NOMO-1 (cell line): ENCODE measurements at regions not wholly inside any gene's neighbourhood (a gene's known extent, or its start where the extent isn't known, plus 50 kb on each side); places are given as distances from the start of the nearest gene placed in this dataset.

ENCODE experiments used
- DNase-seq, 2 experiments: peaks; one replicate each; lab custom pipeline; 2025; ENCODE audit not compliant: unreplicated experiment in 2 of 2; lab: John Stamatoyannopoulos, UW

DNA sequence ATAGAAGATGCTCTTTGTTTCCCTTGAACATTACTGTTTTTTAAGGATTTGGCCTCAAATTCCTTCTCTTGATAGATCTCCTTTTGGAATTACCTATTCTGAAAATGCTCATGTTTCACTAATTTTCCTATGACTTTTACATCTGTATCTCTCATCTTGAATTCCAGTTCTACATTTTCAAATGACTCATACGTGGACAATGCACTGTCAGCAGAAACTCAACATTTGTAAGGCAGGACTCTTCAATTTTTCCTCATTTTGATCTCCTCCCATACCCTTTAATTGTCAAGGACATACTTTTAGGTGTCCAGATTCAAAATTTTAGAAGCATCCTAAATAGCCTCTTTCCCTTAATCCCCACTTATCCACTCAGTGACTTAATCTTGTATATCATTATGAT is 341.0 kb upstream of the RASGRP1 start:
- no peak for DNase-seq

DNA sequence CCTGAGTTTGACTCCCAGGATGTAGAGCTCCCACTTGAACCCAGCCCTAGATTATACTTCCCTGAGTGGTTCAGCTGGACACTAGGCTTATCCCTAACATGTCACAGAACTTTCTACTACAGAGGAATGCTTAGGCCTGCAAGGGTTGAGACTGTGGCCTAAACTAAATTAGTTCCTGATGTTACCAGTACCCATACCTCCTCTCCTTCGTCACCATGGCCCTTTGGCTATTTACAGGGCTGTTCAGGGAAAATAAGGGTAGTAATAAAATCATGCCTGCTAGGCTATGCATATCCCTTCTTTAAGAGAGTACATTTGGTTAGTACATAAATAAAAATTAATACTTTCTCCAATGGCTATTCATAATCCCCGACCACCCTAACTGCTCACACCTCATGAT is 356.4 kb upstream of the RASGRP1 start:
- no peak for DNase-seq

DNA sequence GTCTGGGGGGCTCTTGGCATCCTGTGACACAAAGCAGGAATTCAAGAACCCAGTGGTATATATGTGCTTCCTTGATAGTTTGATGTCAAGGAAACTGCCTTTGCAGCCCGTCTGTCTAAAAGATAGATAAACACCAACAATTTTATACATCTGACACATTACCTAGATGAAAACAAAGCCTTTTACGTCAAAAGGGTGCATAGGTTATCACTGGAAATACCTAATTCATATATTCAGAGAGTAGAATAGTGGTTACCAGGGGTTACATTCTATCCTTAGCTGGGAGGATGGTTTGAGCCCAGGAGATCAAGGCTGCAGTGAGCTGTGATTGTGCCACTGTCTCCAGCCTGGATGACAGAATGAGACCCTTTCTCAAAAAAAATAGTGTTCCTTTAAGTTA is 356.9 kb upstream of the RASGRP1 start:
- DNase-seq: no peak

DNA sequence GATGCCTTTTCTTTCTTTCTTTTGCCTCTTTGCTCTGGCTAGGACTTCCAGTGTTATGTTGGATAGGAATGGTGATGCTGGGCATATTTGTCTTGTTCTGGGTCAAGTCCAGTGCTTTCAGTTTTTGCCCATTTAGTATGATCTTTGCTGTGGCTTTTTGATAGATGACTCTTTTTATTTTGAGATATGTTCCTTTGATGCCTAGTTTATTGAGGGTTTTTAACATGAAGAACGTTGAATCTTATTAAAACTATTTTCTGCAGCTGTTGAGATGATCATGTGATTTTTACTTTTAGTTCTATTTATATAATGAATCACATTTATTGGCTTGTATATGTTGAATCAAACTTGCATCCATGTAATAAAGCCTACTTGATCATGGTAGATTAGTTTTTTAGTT is 363.8 kb upstream of the RASGRP1 start:
- no peak for DNase-seq

DNA sequence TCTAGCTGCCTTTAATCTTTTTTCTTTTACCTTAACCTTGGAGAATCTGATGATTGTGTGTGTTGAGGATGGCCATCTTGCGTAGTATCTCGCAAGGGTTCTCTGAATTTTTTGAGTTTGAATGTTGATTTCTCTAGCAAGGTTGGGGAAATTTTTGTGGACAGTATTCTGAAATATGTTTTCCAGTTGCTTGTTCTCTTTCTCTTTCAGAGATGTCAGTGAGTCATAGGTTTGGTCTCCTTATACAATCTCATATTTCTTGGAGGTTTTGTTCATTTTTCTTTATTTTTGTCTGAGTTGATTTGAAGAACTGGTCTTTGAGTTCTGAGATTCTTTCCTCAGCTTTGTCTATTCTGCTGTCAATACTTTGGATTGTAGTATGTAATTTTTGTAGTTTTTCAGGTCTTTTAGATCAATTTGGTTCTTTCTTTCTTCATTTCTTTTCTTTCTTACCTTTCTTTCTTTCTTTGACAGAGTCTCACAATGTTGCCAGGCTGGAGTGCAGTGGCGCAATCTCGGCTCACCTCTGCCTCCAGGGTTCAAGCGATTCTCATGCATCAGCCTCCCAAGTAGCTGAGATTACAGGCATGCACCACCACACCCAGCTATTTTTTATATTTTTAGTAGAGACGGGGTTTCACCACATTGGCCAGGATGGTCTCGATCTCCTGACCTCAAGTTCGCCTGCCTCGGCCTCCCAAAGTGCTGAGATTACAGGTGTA is 366.4 kb upstream of the RASGRP1 start:
- no peak for DNase-seq

DNA sequence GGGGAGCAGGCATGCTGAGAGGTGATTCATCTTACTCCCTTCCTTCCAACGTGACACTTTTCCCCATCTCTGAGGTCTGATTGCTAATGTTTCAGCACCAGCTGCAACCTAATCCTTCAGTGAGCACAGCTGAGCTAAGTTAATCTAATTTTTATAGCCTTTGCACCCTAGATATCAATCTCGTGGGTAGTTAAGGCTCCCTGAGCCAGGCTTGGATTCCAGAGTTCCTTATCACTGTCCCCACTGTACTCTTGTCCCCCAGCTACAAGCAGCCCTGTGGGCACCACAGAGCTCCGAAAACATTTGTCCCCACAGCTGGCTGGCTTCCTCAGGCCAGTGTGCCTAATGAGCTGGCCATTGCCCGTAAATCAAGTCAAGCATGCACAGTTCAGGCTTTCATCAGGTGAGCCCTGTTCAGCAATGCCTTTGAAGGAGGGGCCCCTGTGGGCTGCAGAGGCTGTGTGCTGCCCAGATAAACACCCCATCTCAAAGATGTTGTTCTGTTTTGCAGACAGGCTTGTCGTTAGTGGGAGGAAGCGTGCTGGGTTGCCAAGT is 376.9 kb upstream of the RASGRP1 start:
- no peak for DNase-seq

DNA sequence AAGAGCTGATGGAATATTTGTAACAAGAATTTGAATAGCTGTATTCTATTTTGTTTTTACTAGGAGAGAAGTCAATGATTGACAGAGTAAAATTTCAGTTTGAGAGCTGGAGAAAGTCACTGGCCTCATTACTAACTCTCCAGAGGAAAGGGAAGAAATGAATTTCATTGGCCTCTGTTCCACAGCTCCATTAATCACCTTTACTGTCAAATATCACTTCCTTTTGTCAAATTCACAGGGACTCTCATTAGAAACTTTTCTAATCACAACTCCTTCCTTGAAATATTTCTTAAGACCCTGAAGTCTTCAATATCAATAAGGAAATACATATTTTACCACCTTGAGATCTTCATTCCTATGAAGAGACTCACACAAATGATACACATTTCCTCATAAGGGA is 379.9 kb upstream of the RASGRP1 start:
- no peak for DNase-seq

DNA sequence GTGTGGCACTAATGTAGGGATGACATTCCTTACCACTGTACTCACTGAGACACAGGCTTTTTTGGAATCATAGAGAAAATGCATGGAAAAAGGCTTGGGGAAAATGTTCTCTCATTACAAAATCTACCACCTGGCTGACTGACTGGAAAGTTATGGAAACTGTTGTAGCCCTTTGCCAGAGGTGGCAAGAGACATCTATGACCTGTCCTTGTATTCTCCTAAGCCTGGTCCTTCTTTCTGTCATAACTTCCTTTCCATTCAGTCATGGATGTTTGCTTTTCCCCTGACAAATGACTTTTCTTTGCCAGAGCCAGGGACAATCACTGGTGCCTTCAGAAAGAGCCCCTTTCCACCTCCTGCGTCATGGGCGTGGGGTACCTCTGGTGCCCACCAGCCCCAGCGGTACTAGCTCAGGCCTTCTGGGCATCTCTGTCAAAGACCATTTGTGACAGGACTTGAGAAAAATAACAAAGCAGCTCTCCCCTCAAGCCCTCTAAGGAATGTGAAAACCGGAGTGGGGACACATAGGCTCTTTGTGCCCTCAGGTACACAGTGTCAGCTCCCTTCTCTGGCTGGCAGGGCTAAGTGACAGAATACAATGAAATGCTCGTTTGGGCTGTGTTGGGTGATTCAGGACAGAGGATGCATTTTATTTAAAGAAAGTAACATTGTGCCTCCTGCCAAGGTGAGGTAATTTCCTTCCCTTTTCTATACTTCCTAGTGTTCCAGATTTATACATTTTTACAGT is 381.1 kb upstream of the RASGRP1 start:
- no peak for DNase-seq

DNA sequence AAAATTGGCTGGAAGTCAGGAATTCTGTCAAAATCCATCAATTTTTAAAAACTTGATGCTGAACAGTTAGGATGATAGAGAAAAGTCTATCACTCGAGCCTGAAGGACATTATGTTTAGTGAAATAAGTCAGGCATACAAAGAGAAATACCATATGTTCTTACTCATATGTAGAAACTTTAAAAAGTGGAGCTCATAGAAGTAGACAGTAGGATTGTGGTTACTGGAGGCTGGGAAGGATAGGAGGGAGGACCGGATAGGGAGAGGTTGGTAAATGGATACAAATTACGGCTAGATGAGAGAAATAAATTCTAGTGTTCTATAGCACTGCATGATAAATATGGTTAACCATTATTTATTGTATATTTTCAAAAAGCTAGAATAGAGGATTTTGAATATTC is 389.5 kb upstream of the RASGRP1 start:
- DNase-seq: no peak

DNA sequence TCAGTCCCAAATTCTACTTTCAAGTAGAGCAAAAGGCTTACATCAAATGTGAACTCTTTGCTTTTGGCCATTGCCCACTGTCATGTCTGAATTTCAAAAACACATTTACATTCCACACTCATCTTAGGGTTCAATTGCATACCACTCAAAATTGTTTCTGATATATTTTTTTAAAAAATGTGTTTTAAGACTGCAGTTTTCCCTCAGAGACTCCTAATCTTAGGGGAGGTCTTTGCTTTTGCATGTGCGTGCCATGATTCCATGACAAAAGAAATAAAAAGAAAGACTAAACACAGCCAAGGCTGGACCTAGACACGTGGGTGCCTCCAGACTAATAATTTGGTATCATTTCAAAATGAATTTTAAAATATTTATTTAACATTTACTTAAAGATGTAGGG is 396.8 kb upstream of the RASGRP1 start:
- no peak for DNase-seq

DNA sequence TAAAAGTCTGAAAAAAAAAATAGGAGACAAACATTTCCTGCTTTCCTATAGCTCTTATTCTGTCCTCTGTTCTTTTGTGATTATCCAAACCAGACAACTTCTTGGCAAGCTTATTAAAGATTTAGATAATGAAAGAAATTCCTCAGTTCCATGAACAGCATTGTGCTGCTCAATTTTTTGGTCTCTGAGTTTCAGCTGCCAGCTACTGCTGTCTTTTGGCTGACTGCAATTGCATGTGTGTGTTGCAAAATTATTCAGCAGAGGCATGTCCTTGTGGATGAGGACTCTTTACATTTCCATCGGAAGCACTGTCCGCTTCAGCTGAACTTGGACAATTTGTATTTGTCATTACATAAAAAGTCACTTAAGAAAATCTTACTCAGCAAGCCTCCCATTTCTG is 397.3 kb upstream of the RASGRP1 start:
- no peak for DNase-seq

DNA sequence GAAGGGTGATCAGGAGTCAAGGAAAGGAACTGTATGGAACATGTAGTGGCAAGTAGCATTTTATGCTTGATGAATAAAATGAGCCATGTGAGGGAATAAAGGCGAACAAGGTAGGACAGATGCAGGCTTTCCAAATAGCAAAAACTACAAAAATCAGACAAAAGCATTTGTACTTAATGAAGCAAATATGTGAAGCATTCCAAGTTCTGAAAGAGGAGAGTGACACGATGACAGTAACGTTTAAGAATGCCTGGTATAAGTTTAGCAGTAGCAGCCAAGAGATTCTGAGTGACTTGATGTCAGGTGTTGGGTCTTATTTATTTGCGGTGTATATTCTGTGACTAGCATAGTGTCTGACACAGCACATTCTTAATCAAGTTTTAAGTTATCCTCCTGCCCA is 408.2 kb upstream of the RASGRP1 start:
- DNase-seq: no peak

DNA sequence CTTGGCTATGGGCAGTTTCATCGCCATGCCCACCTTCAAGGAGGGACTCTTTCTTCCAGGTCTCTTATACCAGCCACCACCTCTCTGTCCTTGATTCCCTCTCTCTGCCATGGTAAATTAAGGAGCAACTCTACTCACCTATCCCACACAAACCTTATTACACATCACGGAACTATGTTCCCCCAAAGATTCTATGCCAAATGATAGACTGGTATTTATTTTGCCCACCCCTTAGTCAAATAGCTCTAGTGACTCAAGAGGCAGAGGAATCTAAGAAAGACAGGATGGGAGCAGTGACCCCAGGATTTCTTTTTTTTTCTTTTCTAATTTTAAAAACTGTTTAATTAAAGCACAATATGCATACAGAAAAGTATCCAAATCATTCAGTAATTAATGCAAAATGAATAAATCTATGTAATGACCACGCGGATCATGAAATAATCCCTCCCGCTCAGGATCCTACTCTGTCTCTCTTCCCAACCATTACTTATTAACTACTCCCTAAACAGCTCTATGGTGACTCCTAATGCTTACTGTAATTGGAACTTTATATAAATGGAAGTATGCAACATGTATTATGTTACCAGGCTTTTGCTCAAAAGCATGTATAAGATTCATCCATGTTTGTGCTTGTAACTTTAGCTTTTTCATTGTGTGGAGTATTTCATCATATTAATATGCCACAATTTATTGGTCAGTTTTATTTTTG is 410.8 kb upstream of the RASGRP1 start:
- no peak for DNase-seq

DNA sequence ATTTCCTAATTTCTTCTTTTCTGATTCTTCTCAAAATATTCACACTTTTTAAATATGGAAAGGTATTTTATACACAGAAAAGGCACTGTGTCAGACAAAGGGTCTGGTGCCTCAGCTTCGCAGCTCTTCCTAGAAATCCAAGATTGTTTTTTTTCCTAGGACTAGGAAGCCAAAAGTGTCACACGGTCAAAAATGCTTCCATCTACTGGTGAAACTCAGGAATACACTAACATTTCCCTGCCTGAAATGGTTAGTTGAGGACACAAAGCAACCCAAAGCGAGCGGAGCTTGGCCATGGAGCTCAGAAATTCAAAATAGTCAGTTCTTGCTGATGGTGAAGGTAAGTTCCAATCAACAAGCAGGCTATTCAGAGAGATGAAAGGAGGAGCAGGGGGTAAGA is 426.5 kb upstream of the RASGRP1 start:
- no peak for DNase-seq

DNA sequence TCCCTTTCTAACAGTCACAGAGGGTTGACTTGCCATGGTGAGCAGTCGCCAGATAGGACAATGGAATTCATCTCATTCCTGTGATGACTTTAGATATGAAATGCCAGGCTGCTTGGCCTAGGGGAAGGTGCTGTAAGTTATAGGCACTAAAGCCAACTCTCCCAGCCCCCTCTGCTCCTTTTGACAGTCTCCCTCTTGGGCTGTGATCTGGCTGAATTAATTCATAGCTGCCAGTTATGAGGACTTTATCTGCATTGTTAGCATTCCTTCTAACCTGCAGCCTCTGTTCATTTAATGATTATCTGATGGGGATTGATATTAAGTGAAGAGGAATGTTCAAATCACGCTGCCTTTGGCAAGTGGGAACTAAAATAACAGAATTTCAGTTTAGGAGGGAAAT is 427.1 kb upstream of the RASGRP1 start:
- DNase-seq: no peak

DNA sequence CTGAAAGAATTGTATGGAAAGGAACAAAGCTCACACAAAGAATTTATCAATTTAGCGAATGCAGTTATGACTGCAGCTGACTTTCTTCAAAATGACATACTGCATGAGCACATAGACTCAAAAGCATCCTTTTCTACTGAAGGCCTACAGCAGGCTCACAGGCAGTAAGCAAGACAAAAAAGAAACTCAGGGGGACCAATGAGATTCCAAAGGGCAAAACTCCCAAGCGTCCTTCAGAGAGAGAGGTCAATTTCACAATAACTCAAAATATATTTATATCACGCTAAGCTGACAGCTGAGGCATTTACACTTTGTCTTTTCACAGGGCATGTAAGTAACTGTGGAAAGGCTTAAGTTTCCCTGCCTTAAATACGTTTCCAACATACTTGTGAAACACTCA is 427.9 kb upstream of the RASGRP1 start:
- DNase-seq: no peak

DNA sequence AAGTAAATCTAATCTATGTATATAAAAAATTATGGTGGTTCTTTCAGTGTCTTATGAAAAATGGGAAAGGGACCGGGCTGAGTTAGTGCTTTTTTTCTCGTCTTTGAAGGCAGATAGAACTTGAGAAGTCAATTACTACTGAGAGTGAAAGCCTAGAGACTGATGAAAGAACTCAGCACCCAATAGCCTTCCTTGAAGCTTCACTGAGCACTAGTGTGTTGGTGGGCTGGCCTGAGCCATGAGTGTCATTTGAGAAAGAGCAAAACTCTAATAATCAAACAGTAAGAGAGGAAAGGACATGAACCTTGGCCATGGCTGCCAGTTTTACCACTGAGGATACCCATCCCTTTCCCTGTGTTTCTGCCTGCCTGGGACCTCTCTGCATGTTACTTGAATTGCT is 428.3 kb upstream of the RASGRP1 start:
- DNase-seq: no peak

DNA sequence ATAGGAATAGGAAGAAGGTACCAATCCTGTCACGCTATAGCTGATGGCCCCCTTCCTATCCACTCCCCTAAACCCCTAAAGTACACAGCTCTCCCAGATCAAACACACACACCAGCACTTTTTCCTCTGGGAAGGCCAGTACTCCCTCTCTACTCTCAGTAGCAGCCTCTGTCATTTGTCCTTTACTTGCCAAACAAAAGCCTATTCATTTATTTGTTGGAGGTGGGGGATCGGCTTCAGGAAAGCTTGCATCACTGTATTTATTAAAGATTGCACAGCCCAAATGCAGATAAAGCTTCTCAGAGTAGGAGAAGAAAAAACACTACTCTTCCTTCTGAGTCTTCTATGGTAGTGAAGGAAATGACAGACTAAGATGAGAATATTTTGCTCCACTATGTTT is 429.7 kb upstream of the RASGRP1 start:
- no peak for DNase-seq

DNA sequence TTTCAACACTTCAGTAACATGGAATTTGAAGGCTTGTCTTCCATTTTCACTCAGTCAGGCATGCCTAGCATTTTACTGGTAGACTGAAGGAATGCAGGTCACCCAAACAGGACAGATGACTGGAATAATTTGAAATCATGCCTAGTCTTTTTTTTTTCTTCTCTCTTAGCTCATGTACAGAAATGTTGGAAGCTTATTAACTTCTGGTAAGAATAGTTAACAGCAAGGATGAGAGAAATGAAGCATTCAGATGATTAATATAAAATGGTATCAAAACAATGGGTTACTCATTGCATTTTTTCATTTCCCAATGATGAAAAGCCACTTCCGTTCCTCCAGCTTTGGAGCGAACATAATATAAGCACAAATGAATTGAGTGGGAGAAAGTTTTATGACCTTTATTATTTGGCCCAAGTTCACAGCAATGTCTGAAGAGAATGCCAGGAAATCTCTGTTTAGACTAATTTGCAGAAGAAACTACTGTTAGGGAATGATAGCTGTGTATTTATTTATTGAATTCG is 431.6 kb upstream of the RASGRP1 start:
- DNase-seq: no peak

DNA sequence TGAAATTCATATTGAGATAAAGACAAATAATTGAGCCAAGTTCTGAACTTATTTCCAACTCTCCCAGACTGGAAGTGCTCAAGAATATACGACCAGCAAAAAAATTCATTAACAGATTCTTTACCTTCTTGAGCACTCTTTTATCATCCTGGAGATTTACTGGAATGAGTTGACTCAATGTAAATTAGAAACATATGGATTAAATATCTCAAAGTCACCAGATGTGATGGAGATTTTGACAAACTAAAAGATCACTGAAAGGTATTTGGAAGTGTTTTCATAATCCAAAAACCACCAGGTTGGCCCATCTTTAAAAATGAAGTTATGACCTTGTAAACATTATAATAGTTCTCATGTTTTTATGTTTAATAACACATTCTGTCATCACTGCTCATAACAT is 433.2 kb upstream of the RASGRP1 start:
- DNase-seq: no peak

DNA sequence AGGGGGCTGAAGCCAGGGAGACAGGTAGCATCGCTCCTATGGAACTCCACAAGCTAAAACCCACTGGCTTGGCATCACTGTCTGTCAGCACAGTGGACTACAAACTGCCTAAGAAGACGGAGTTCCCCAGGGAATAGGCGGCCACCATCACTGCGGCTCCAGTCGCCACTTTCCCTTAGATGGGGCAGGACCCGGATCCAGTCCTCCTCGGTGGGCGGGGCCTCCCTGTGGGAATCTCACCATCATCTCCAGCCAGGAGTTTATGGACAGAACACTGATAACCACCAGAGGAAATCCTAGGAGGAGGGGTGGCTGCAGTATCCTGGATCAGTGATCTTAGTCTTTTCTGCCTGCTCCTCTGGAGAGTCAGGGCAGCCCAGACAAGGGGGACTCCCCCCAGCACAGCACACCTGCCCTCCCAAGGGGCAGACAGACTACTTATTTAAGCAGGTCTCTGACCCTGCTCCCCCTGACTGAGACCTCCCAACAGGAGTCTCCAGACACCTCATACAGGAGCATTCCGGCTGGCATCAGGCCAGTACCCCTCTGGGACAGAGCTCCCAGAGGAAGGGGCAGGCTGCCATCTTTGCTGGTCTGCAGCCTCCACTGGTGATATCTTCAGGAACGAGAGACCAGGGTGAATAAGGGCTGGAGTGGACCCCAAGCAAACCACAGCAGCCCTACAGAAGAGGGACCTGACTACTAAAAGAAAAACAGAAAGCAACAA is 435.6 kb upstream of the RASGRP1 start:
- no peak for DNase-seq
